ENCODE measurements at regions not wholly inside any gene's neighbourhood (a gene's known extent, or its start where the extent isn't known, plus 50 kb on each side); places are given as distances from the start of the nearest gene placed in this dataset.

- Histone ChIP-seq H3K9me2 (ENCODE audit: low read depth, low read length) (no peaks in the 10 kb centered on the region), H2AFZ (ENCODE audit: low read length) (no peak overlapping the region), H3K27me3 (ENCODE audit: insufficient read depth, low read length) (no peaks in the 10 kb centered on the region), H3F3A (ENCODE audit: insufficient read depth, low read length) (no peaks in the 10 kb centered on the region), H4K20me1 (ENCODE audit: insufficient read depth, low read length) (no peaks in the 10 kb centered on the region), H3K36me3 (ENCODE audit: insufficient read depth, low read length) (no peaks in the 10 kb centered on the region), H3K9ac (ENCODE audit: low read length) (no peak overlapping the region), H3K79me2 (ENCODE audit: insufficient read depth, low read length) (no peaks in the 10 kb centered on the region), H3K4me3 (ENCODE audit: low read depth, low read length, poor library complexity, severe bottlenecking) (no peak overlapping the region), H3K4me2 (ENCODE audit: low read length) (no peak overlapping the region), H3K27ac (ENCODE audit: low read depth, low read length, poor library complexity, severe bottlenecking) (no peak overlapping the region), H3K9me3 (ENCODE audit: low read length) (no peaks in the 10 kb centered on the region), H3K4me1 (ENCODE audit: insufficient read depth, low read length, severe bottlenecking) (no peaks in the 10 kb centered on the region)
- no peak for TF ChIP-seq CTCF (IDR thresholded peaks at IDR 0.05; ENCODE audit: low read length)
- no peak for TF ChIP-seq EZH2 (IDR thresholded peaks at IDR 0.05; ENCODE audit: borderline replicate concordance, low read length)
Measured at GRCh38 chr6:140068801-140069200, 694.4 kb upstream of the CITED2 start.

- TF ChIP-seq EZH2 (IDR thresholded peaks at IDR 0.05; ENCODE audit: borderline replicate concordance, low read length), result no peak
- no peak for TF ChIP-seq CTCF (IDR thresholded peaks at IDR 0.05; ENCODE audit: low read length)
- Histone ChIP-seq H3K4me3 (ENCODE audit: low read depth, low read length, poor library complexity, severe bottlenecking) (no peak overlapping the region), H3K36me3 (ENCODE audit: insufficient read depth, low read length) (no peaks in the 10 kb centered on the region), H2AFZ (ENCODE audit: low read length) (no peak overlapping the region), H3K9ac (ENCODE audit: low read length) (no peak overlapping the region), H4K20me1 (ENCODE audit: insufficient read depth, low read length) (no peaks in the 10 kb centered on the region), H3K9me2 (ENCODE audit: low read depth, low read length) (no peaks in the 10 kb centered on the region), H3K4me2 (ENCODE audit: low read length) (no peak overlapping the region), H3K9me3 (ENCODE audit: low read length) (no peaks in the 10 kb centered on the region), H3F3A (ENCODE audit: insufficient read depth, low read length) (no peaks in the 10 kb centered on the region), H3K27ac (ENCODE audit: low read depth, low read length, poor library complexity, severe bottlenecking) (no peak overlapping the region), H3K4me1 (ENCODE audit: insufficient read depth, low read length, severe bottlenecking) (no peaks in the 10 kb centered on the region), H3K79me2 (ENCODE audit: insufficient read depth, low read length) (no peaks in the 10 kb centered on the region), H3K27me3 (ENCODE audit: insufficient read depth, low read length) (no peaks in the 10 kb centered on the region)
Measured at GRCh38 chr6:140064366-140064765, 689.9 kb upstream of the CITED2 start.

- Histone ChIP-seq H4K20me1 (ENCODE audit: insufficient read depth, low read length) (no peaks in the 10 kb centered on the region), H3K9ac (ENCODE audit: low read length) (no peak overlapping the region), H3K36me3 (ENCODE audit: insufficient read depth, low read length) (no peaks in the 10 kb centered on the region), H3K79me2 (ENCODE audit: insufficient read depth, low read length) (no peaks in the 10 kb centered on the region), H2AFZ (ENCODE audit: low read length) (no peak overlapping the region), H3K4me2 (ENCODE audit: low read length) (no peak overlapping the region), H3K9me3 (ENCODE audit: low read length) (no peaks in the 10 kb centered on the region), H3K4me1 (ENCODE audit: insufficient read depth, low read length, severe bottlenecking) (no peaks in the 10 kb centered on the region), H3K4me3 (ENCODE audit: low read depth, low read length, poor library complexity, severe bottlenecking) (no peak overlapping the region), H3K9me2 (ENCODE audit: low read depth, low read length) (no peaks in the 10 kb centered on the region), H3F3A (ENCODE audit: insufficient read depth, low read length) (no peaks in the 10 kb centered on the region), H3K27ac (ENCODE audit: low read depth, low read length, poor library complexity, severe bottlenecking) (no peak overlapping the region), H3K27me3 (ENCODE audit: insufficient read depth, low read length) (no peaks in the 10 kb centered on the region)
- TF ChIP-seq CTCF (IDR thresholded peaks at IDR 0.05; ENCODE audit: low read length) (no peak), EZH2 (IDR thresholded peaks at IDR 0.05; ENCODE audit: borderline replicate concordance, low read length) (no peak)
Measured at GRCh38 chr6:140063021-140063399, 688.6 kb upstream of the CITED2 start.
